Effector CD4-positive, alpha-beta T cell (primary cell): ENCODE measurements at regions not wholly inside any gene's neighbourhood (a gene's known extent, or its start where the extent isn't known, plus 50 kb on each side); places are given as distances from the start of the nearest gene placed in this dataset.
"Not testable (repeated sequence)": the region's sequence is repeated elsewhere in the genome, so short reads cannot be mapped to it uniquely, and the experiment has no call there.

ENCODE experiments used
- DNase-seq: peaks from one replicate; pipeline ENCODE4 v3.0.0-alpha.2; 2020

DNA sequence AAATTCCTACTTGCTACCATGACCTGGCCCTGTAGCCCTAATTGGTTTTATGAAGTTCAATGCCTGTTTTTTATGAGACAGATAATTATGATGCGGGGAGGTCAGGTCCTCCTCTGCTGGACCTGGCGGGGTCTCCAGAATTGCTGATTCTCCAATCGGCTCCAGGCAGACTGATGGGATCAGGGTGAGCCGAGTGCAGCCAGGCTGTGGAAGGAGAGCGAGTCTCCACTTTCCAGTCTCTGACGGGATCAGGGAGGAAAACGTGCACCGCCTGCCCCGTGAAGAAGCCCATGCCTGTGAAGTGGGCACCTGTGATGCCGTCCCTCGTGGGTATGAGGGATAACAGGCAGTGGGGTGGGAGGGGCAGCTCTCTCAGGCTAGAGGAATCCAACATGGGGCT, 71.5 kb upstream of the HSPA9 start:
- DNase-seq = no peak

DNA sequence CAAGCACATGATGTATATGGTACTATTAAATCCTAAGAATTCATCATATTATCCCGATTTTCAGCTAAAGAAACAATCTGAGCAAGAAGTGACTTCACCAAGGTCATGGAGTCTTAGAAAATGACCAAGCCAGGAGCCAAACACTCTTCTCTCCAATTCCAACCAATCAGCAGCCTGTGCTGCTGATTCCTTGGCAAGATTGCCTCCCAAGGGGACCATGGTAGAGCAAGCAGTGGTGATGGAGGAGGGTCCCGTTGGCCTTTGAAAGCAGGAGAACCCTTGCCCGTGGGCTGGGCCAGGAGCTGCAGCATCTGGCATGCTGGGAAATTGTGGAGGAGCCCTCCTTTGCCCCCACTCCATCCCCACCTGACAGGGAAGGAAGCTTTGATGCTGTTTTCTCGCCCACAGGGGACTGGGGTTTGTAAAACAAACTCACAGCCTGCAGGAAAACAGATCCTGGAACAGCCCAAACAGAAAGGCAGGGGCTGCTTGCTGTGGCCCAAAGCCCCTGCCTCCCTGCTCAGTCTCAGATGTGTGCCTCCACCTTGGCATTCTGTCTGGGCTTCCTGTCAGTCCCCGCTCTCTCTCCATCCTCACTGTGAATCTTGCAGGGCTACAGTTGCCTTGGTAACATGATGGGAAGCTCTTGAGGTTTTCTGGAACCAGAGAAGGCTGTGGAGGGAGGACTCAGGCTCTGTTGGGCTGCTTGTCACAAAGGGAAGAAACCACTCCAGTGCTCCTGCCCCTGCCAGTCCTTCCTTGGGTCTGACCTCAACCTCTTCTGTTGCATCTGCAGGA, 70.8 kb upstream of the HSPA9 start:
- no peak for DNase-seq

DNA sequence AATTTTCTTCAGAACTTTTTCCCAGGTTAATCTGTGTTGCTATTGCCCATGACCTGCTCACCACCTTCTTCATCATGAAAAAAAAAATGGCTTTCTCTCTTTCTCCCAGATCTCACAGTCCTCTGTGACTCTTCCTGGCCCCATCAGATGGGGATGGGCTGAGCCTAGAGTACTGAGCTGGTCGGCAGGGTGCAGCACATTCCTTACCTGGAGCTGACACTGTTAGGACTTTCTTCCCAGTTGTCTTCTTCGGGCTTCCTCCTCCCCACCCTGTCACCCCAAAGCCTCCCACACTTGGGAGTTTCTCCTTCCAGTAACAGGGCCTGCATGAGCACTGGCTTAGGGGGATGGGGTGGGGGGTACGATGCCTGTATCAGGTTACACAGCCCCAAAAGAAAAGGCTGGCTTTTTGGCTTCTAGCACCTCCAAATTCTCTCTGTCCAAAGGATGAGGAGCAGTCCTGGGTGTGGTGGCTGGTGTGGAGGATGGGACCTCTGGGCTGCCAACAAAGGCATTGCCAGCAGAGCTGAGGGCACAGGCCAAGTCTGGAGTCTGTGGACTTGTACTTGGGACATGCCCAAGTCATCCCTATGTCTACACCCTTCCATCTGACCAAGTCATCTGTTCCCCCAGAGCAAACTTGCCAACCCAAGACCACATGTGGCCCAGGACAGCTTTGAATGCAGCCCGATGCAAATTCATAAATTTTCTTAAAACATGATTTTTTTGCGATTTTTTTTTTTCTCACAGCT, 68.0 kb upstream of the HSPA9 start:
- DNase-seq = no peak

DNA sequence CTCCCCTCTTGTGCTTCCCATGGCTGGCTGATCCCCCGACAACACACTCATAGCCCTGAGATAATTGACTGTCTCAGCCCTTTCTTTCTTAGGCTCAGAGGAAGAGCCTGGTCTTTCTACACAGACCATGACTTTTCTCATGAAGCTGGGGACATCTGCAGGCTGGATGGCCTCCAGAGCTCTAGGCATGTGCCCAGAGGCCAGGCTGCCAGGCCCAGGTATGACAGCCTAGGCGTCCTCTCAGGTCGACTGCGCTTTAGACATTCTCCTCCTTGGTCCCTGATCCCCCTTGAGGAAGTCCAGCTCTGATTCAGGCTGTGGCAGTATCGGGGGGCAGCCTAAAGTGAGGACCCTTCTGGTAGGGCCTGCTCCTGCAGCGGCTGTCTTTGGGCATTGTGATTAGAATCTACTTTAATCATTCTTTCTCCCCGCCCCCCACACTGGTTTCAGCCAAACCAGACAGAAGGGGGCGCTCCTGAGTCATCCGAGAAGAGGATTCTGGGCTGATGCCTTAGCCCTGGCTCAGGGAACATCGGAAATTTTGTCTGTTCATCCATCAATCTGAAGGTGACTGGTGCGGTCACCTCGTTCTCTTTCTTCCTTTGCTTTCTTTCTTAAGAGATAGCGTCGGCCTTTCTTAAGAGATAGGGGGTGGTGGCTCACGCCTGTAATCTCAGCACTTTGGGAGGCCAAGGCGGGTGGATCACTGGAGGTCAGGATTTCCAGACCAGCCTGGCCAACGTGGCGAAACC, 66.5 kb upstream of the HSPA9 start:
- peak; percentile 50 for DNase-seq

DNA sequence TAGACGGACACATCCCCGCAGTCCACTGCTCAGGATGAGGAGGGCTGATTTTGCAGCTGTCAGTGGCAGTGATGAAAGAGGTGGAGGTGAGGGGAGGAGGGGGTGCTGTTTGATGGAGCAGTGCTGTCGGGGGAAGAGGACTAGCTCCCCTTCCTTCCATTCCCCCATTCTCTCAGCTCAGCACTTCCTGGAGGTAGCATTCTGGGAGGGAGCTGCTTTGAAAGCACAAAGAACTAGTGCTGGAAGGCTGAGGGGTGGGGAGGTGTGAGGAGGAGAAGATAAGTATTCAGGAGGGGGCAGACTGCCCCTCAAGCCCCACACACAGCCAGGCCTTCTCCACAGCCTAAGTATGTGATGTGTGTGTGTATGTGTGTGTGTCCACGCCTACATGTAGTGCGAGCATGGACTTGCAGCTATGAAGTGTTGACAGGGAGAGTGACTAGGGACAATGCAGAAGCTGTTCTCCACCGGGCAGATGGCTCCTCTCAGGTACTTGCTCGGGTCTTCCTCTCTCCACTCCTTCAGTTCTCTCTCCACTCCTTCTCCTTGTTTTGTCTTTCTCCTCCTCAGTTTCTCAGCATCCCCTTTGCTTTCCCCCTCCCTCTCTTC, 65.5 kb upstream of the HSPA9 start:
- no peak for DNase-seq

DNA sequence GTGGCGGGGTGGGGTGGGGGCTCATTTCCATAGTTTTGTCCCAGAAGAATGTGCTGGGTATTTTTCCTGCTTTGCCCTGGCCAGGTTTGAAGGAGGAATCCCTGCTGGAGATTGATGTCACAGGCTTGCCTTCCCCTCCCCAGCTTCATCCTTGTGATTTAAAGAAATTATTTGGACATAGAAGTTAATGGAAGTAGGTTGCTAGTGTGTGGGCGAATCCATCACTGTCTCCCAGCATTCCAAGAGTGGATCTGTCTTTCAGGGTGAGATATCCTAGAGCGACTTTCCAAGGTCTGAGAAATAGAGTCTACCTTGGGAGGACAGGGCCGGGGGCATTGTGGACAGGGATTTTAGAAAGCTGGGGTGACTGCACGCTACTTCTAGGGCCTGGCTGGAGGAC, 64.9 kb upstream of the HSPA9 start:
- no peak for DNase-seq

DNA sequence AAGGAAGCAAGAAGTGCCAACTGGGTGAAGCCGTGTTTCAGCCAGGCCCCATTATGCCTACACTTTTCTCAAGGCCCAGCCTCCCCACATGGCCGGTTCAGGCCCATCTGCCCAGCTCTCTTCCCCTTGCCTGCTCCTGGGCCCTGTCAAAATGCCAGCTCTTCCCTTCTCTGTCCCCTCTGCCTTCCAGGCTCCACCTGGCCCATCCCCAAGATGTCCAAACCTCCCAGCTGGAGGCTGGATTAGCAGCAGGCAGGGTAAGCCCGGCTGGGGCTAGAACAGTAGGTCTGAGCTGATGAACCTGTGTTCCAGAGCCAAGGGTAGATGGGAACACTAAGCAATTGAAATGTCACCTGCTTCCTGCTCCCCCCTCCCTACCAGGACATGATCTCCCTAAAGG, 64.1 kb upstream of the HSPA9 start:
- no peak for DNase-seq

DNA sequence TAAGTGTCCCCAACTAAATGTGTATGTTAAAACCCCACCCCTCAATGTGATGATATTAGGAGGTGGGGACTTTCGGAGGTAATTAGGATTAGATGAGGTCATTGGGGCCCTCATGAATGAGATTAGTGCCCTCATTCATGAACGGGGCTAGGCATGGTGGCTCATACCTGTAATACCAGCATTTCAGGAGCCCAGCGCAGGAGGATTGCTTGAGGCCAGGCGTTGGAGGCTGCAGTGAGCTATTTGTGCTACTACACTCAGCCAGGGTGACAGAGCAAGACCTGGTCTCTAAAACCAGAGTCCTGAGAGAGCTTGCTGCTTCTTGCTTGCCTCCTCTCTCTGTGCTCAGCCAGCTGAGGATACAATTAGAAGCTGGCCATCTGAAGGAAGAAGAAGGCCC, 62.1 kb upstream of the HSPA9 start:
- DNase-seq = no peak

DNA sequence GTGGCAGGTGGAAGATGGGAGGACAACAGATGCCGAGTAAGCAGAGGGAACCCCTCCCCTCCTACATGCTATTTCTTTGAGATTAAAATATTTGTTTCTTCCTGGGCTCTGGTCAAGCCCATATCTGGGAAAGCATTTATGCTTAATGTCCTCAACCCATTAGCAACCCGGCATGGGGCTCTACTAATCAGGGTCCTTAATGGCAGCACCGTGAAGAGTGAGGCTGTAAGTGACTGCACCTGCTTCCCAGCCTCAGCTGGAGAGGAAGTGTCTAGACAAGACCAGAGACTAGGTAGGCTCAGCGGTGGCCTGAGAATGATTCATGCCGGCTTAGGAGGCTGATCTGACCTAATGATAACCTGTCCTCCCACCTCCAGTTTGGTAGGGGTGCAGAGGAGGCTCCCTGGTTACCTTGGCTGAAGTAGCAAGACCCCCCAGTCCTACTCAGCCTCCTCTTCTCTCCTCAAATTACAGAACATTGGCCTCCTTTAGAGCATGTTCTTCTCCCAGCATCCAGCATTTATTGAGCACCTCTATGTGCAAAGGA, 61.3 kb upstream of the HSPA9 start:
- no peak for DNase-seq

DNA sequence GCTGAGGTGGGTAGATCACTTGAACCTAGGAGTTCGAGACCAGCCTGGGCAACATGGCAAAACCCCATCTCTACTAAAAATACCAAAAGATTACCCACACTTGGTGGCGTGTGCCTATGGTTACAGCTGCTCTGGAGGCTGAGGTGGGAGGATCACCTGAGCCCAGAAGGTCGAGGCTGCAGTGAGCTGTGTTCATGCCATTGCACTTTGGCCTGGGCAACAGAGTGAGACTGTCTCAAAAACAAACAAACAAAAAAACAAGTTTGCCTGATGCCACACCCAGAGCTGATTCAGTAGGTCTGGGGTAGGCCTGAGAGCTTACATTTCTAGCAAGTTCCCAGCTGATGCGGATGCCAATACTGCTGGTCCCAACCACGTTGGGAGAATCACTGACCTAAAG, 60.5 kb upstream of the HSPA9 start:
- no peak for DNase-seq

DNA sequence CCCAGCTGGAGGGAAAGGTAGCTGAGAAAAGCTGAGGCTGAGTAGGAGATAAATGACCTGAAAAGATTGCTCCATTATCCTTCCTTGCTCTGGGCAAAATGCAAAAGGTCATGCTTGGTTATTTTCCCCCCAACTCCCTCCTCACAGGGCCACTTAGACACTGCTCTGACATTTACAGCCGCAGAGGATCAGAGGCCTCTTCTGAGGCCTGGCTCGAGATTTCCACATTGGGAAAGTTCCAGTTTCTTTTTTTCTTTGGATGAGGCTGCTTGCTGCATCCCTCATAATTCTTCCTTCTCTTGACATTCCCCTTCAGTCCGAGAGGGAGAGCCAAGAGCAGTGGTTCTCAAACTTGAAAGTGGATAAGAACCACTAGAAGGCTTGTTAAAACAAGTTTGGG, 60.1 kb upstream of the HSPA9 start:
- no peak for DNase-seq

DNA sequence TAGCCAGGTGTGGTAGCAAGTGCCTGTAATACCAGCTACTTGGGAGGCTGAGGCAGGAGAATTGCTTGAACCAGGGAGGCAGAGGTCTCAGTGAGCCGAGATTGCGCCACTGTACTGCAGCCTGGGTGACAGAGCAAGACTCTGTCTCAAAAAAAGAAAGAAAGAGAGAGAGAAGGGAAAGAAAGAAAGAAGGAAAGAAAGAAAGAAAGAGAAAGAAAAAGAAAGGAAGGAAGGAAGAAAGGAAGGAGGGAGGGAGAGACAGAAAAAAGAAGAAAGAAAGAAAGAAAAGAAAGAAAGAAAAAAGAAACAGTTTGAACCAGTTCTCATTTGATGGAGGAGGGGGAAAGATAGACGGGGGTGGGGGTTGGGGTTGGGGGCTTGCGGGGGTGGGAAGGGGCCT, 59.6 kb upstream of the HSPA9 start:
- not testable (repeated sequence) for DNase-seq

DNA sequence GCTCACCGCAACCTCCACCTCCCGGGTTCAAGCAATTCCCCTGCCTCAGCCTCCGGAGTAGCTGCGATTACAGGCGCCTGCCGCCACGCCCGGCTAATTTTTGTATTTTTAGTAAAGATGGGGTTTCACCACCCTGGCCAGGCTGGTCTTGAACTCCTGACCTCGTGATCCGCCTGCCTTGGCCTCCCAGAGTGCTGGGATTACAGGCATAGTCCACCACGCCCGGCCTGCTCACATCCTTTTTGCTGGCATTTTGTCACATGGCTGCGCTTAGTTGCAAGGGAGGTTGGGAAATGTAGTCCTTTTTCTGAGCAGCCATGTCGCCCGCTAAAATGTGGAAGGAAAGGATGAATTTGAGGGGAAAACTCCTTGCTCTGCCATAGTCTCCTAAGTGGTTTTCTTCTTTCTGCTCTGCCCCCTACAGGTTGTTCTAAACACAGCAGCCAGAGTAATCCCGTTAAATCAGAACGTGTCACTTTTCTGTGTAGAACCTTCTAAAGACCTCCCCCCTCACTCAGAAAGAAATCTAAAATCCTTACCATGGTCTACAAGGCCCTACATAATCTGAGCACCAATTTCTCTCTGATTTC, 57.8 kb upstream of the HSPA9 start:
- DNase-seq = no peak

DNA sequence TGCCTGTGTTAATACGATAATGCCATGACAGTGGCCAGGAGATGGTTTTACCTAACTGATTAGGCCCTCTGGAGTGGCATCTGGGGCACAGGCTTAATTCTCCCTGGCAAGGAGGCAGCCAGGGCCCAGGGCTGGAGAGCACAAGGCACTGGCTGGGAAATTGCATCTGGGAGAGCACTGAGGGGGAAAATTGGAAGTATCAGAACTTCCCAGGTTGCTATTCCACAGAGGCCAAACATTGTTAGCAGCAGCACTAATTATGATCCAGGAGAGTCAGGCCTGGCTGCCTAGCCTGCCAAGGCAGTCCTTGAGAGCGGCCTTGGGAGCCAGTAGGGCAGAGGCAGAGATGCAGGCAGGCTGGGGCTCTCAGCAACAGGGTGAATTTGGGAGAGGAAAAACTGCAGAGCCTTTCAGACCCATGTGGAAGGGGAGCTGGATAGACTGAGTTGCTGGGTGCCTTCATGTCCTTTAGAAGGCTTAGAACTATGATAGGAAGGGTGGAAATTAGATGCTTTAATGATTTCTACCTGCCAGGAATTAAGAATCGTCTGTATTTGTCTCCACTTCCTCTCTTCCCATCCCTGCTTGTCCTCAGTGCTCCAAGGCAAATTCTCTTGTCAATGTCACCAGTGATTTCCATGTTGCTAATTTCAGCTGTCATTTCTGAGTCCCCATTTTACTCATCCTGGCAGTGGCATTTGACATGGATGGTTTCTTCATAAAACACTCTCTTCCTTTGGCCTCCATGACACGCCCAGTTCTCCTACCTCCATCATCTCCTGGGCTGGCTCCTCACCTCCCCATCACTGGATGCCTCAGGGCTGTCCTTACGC, 56.1 kb upstream of the HSPA9 start:
- DNase-seq = no peak

DNA sequence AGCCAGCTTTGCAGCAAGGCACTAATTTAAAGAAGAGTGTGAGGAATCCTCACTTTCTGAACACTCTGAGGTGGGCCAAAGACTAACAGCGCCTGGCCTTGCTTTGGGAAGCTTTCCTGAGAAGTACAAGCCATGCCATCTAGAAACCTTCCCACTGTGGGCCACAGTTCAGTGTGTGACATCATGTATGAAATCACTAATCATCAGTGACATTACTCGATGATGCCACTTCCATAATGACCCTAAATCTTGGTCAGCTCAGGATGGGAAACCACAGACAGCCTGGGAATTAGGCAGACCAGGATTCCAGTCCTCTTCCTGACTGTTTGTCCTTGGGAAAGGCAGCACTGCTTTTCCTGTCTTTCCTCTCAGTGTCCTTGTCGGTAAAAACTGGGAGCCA, 54.2 kb upstream of the HSPA9 start:
- DNase-seq = no peak

DNA sequence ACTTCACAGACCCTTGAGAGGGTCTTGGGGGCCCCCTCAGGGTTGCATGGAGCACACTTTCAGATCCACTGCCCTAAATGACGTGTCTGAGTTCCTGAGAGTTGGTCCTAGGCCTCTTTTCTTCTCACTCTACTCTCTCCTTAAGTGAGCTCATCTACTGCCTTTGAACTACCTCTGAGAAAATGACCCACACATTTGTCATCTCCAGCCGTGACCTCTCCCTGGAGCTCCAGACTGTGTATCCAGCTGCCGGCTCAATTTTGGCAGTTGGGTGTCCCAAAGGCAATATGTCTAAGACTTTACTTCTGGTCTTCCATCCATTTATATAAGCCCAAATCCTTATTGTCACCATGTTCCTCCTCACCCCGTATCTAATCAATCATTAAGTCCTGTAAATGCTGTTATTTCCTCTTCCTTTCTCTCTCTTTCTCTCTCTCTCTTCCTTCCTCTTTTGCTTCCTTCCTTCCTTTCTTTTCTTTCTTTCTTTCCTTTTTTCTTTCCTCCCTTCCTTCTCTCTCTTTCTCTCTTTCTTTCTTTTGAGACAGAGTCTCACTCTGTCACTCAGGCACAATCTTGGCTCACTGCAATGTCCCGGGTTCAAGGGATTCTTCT, 51.2 kb upstream of the HSPA9 start:
- DNase-seq = no peak

DNA sequence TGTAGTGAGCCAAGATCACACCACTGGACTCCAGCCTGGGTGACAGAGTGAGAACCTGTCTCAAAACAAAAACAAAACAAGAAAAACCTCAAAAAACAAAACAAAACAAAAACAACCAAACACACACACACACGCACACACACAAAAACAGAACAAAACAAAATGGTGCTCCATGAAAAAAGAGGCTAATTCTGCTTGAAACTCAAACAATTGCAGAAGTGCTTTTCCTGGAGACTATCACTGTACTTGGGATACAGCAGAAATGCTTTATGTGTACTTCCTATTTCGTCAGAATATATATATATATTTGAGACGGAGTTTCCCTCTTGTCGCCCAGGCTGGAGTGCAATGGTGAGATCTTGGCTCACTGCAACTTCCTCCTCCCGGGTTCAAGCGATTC, 49.9 kb upstream of the HSPA9 start:
- DNase-seq = no peak
